Hepatocyte (in vitro differentiated cells): ENCODE measurements at regions not wholly inside any gene's neighbourhood (a gene's known extent, or its start where the extent isn't known, plus 50 kb on each side); places are given as distances from the start of the nearest gene placed in this dataset.

Experiments
- DNase-seq: peaks from one replicate; pipeline ENCODE4 v3.0.0-alpha.2; 2016; ENCODE audit warnings: low spot score
- H2AFZ ChIP-seq: fragments of 200-600 bp; sonication (generic); 2 replicates; pipeline ENCODE4 v1.6.0; 2016; ENCODE audit warnings: antibody characterized with exemption, mild to moderate bottlenecking
- H3K27ac ChIP-seq: fragments of 200-600 bp; sonication (generic); 2 replicates; pipeline ENCODE4 v1.5.1; 2016; ENCODE audit warnings: mild to moderate bottlenecking
- H3K27me3 ChIP-seq: fragments of 200-600 bp; sonication (generic); 2 replicates; pipeline ENCODE4 v1.6.1; 2016
- H3K36me3 ChIP-seq: fragments of 200-600 bp; sonication (generic); replicated peaks from 2 replicates; pipeline ENCODE4 v1.5.1; 2016; ENCODE audit warnings: low read depth; ENCODE audit not compliant: insufficient read depth
- H3K4me1 ChIP-seq: fragments of 200-600 bp; sonication (generic); 2 replicates; pipeline ENCODE4 v1.5.1; 2016; ENCODE audit warnings: mild to moderate bottlenecking, moderate library complexity; ENCODE audit not compliant: insufficient read depth
- H3K4me2 ChIP-seq: fragments of 200-600 bp; sonication (generic); 2 replicates; pipeline ENCODE4 v1.6.0; 2016
- H3K4me3 ChIP-seq: fragments of 200-600 bp; sonication (generic); 2 replicates; pipeline ENCODE4 v1.5.1; 2016; ENCODE audit warnings: mild to moderate bottlenecking
- H3K79me2 ChIP-seq: fragments of 200-600 bp; sonication (generic); 2 replicates; pipeline ENCODE4 v1.6.0; 2017; ENCODE audit warnings: mild to moderate bottlenecking
- H3K9me2 ChIP-seq: fragments of 200-600 bp; sonication (generic); replicated peaks from 2 replicates; pipeline ENCODE4 v1.6.0; 2017; ENCODE audit warnings: mild to moderate bottlenecking; ENCODE audit not compliant: insufficient read depth
- H3K9me3 ChIP-seq: fragments of 200-600 bp; sonication (generic); 2 replicates; pipeline ENCODE4 v1.5.1; 2016; ENCODE audit warnings: low read depth, mild to moderate bottlenecking
- H4K20me1 ChIP-seq: fragments of 200-600 bp; sonication (generic); 2 replicates; pipeline ENCODE4 v1.6.0; 2016; ENCODE audit warnings: mild to moderate bottlenecking; ENCODE audit not compliant: insufficient read depth, poor library complexity, severe bottlenecking
- CTCF ChIP-seq: fragments of 200-600 bp; sonication (generic); IDR thresholded peaks from 2 replicates; pipeline ENCODE4 v1.5.1; 2016; ENCODE audit warnings: antibody characterized with exemption, mild to moderate bottlenecking; ENCODE audit not compliant: poor library complexity
- EZH2 ChIP-seq: fragments of 200-600 bp; sonication (generic); IDR thresholded peaks from 2 replicates; pipeline ENCODE4 v1.6.1; 2016; ENCODE audit warnings: antibody characterized with exemption, mild to moderate bottlenecking, borderline replicate concordance
- EZH2phosphoT487 ChIP-seq: fragments of 200-600 bp; sonication (generic); IDR thresholded peaks from one replicate; pipeline ENCODE4 v1.6.1; 2018; ENCODE audit warnings: antibody characterized with exemption, mild to moderate bottlenecking, low read depth, moderate library complexity; ENCODE audit not compliant: unreplicated experiment, severe bottlenecking
- WGBS: methylation state at CpG from one replicate; pipeline ENCODE4 v1.1.6; 2016; ENCODE audit warnings: low lambda C conversion rate; ENCODE audit errors: missing lambda C conversion rate; 5-methylcytosine and 5-hydroxymethylcytosine counted together

- WGBS: 86% methylated on average over 1 of the region's 1 CpG
- no peak for DNase-seq
- no peaks in the 10 kb centered on the region for H3K9me2 ChIP-seq
- H3K9me3 ChIP-seq: no peaks in the 10 kb centered on the region
- H3K4me2 ChIP-seq: no peak overlapping the region
- no peaks in the 10 kb centered on the region for H3K27me3 ChIP-seq
- no peaks in the 10 kb centered on the region for H3K36me3 ChIP-seq
- H4K20me1 ChIP-seq: no peaks in the 10 kb centered on the region
- H3K4me1 ChIP-seq: no peaks in the 10 kb centered on the region
- TF ChIP-seq EZH2phosphoT487: no peak
- TF ChIP-seq EZH2: no peak
- no peak for TF ChIP-seq CTCF
- H3K27ac ChIP-seq: no peak overlapping the region
- no peaks in the 10 kb centered on the region for H3K79me2 ChIP-seq
- no peak overlapping the region for H3K4me3 ChIP-seq
- H2AFZ ChIP-seq: no peak overlapping the region
These were observed 478.5 kb downstream of the TRIB2 start for GRCh38 chr2:13195270-13195669.

- DNase-seq: no peak
- Histone ChIP-seq H4K20me1 (no peaks in the 10 kb centered on the region), H3K79me2 (no peaks in the 10 kb centered on the region), H2AFZ (no peak overlapping the region), H3K4me2 (no peak overlapping the region), H3K4me3 (no peak overlapping the region), H3K4me1 (no peaks in the 10 kb centered on the region), H3K36me3 (no peaks in the 10 kb centered on the region), H3K9me3 (no peaks in the 10 kb centered on the region), H3K27ac (no peak overlapping the region), H3K27me3 (no peaks in the 10 kb centered on the region), H3K9me2 (no peaks in the 10 kb centered on the region)
- 75% methylated on average over 1 of the region's 1 CpG for WGBS
- TF ChIP-seq EZH2: no peak
- no peak for TF ChIP-seq CTCF
- no peak for TF ChIP-seq EZH2phosphoT487
These were observed 480.5 kb downstream of the TRIB2 start for GRCh38 chr2:13197248-13197647.

- H3K27me3 ChIP-seq: no peaks in the 10 kb centered on the region
- H4K20me1 ChIP-seq: no peaks in the 10 kb centered on the region
- no peaks in the 10 kb centered on the region for H3K4me1 ChIP-seq
- no peaks in the 10 kb centered on the region for H3K36me3 ChIP-seq
- H3K79me2 ChIP-seq: no peaks in the 10 kb centered on the region
- no peak for DNase-seq
- no peak overlapping the region for H2AFZ ChIP-seq
- H3K27ac ChIP-seq: no peak overlapping the region
- 76% methylated on average over 2 of the region's 2 CpGs for WGBS
- TF ChIP-seq CTCF (peak; percentile 10), EZH2phosphoT487 (no peak)
- H3K4me3 ChIP-seq: no peak overlapping the region
- no peaks in the 10 kb centered on the region for H3K9me3 ChIP-seq
- H3K9me2 ChIP-seq: no peaks in the 10 kb centered on the region
- H3K4me2 ChIP-seq: no peak overlapping the region
These were observed 485.2 kb downstream of the TRIB2 start for GRCh38 chr2:13201924-13202323.

DNA sequence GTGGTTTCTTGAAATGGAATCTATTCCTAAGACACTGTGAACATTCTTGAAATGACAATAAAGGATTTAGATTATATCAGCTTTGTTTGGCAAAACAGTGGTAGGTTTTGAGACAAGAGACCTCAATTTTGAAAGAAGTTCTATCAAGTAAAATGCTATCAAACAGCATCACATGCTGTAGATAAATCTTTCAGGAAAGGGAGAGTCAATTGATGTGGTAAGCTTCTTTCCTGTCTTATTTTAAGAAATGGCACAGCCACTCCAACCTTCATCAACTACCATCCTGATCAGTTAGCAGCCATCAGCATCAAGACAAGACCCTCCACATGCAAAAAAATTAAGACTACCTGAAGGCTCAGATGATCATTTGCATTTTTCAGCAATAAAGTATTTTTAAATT lies 495.4 kb downstream of the TRIB2 start:
- TF ChIP-seq EZH2phosphoT487 (no peak), EZH2 (no peak), CTCF (no peak)

More for the DNA sequence above, 495.4 kb downstream of the TRIB2 start:
- Histone ChIP-seq H3K4me2 (no peak overlapping the region), H2AFZ (no peak overlapping the region), H3K27me3 (no peaks in the 10 kb centered on the region), H3K4me3 (no peak overlapping the region), H3K9me3 (no peaks in the 10 kb centered on the region), H3K27ac (no peak overlapping the region), H4K20me1 (no peaks in the 10 kb centered on the region), H3K9me2 (no peaks in the 10 kb centered on the region), H3K4me1 (no peaks in the 10 kb centered on the region), H3K79me2 (no peaks in the 10 kb centered on the region), H3K36me3 (no peaks in the 10 kb centered on the region)
- DNase-seq: no peak
